HEK293 (cell line): ENCODE measurements at regions not wholly inside any gene's neighbourhood (a gene's known extent, or its start where the extent isn't known, plus 50 kb on each side); places are given as distances from the start of the nearest gene placed in this dataset.

Experiments
- BCL6B ChIP-seq: fragments of 450-650 bp; formaldehyde crosslinking; IDR thresholded peaks from 2 replicates; pipeline ENCODE4 v1.5.1; 2017; ENCODE audit warnings: missing biosample characterization, missing genetic modification characterization
- CTCF ChIP-seq: fragments of 450-650 bp; formaldehyde crosslinking; IDR thresholded peaks from 2 replicates; pipeline ENCODE4 v1.5.1; 2016; ENCODE audit warnings: missing biosample characterization, missing genetic modification characterization
- PRDM2 ChIP-seq: fragments of 450-650 bp; formaldehyde crosslinking; IDR thresholded peaks from 2 replicates; pipeline ENCODE4 v1.5.1; 2016; ENCODE audit warnings: missing biosample characterization, missing genetic modification characterization, borderline replicate concordance
- RBAK ChIP-seq: fragments of 450-650 bp; formaldehyde crosslinking; IDR thresholded peaks from 2 replicates; pipeline ENCODE4 v1.5.1; 2016; ENCODE audit warnings: missing biosample characterization, missing genetic modification characterization
- ZNF121 ChIP-seq: fragments of 450-650 bp; formaldehyde crosslinking; IDR thresholded peaks from 2 replicates; pipeline ENCODE4 v1.5.1; 2016; ENCODE audit warnings: missing biosample characterization, missing genetic modification characterization
- ZNF513 ChIP-seq: fragments of 450-650 bp; IDR thresholded peaks from 2 replicates; pipeline ENCODE4 v1.5.1; 2018; ENCODE audit warnings: missing biosample characterization, missing genetic modification characterization
- ZNF521 ChIP-seq: fragments of 450-650 bp; formaldehyde crosslinking; IDR thresholded peaks from 2 replicates; pipeline ENCODE4 v1.5.1; 2017; ENCODE audit warnings: missing biosample characterization, mild to moderate bottlenecking, missing genetic modification characterization
- ZNF677 ChIP-seq: fragments of 450-650 bp; IDR thresholded peaks from 2 replicates; pipeline ENCODE4 v1.5.0; 2018; ENCODE audit warnings: missing biosample characterization, mild to moderate bottlenecking, missing genetic modification characterization, moderate library complexity

- TF ChIP-seq ZNF677 (tag by site-specific recombination) (no peak), CTCF (tag by site-specific recombination) (no peak), RBAK (tag by site-specific recombination) (no peak), ZNF121 (tag by site-specific recombination) (no peak), ZNF521 (no peak), PRDM2 (tag by site-specific recombination) (no peak), ZNF513 (tag by site-specific recombination) (no peak), BCL6B (tag by site-specific recombination) (no peak)
Measured at GRCh38 chr13:74836628-74837027, 645.3 kb downstream of the TBC1D4 start.
